ENCODE measurements at regions not wholly inside any gene's neighbourhood (a gene's known extent, or its start where the extent isn't known, plus 50 kb on each side); places are given as distances from the start of the nearest gene placed in this dataset.
"Not testable (repeated sequence)": the region's sequence is repeated elsewhere in the genome, so short reads cannot be mapped to it uniquely, and the experiment has no call there.

GRCh38 chr18:34509879-34510586 is 200.1 kb upstream of the DTNA start:
- Histone ChIP-seq H3K4me1 (no peaks in the 10 kb centered on the region), H3K27ac (no peak overlapping the region), H3K36me3 (no peaks in the 10 kb centered on the region), H3K4me3 (no peak overlapping the region), H3K9me3 (no peaks in the 10 kb centered on the region), H3K27me3 (no peaks in the 10 kb centered on the region)
- intact Hi-C loops (cut with DNase I): no loop called here
- DNase-seq: no peak
- ATAC-seq: no peak
- TF ChIP-seq CTCF (IDR thresholded peaks at IDR 0.05): no peak

DNA sequence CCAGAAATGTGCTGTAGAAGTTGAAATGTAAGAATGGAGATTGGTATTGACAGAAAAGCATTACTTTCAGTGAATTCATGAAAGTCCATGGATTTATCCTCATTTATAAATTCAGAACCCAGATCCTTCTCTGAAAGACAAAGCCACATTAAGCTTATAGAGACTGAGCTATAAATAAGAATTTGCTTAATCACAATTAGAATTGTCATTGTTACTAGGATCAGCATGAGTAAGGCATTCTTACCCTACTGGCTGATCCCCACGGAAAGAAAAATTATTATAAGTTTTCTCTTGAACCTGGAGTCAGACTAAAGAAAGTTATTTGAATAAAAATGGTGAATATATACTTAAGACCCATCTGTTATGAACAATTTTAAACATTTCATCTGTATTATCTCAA is 199.2 kb upstream of the DTNA start:
- Histone ChIP-seq H3K4me3 (no peak overlapping the region), H3K36me3 (no peaks in the 10 kb centered on the region), H3K27ac (no peak overlapping the region), H3K9me3 (no peaks in the 10 kb centered on the region), H3K4me1 (no peaks in the 10 kb centered on the region), H3K27me3 (no peaks in the 10 kb centered on the region)
- no peak for ATAC-seq
- no peak for DNase-seq
- TF ChIP-seq CTCF (IDR thresholded peaks at IDR 0.05): no peak
- intact Hi-C loops (cut with DNase I): no loop called here

DNA sequence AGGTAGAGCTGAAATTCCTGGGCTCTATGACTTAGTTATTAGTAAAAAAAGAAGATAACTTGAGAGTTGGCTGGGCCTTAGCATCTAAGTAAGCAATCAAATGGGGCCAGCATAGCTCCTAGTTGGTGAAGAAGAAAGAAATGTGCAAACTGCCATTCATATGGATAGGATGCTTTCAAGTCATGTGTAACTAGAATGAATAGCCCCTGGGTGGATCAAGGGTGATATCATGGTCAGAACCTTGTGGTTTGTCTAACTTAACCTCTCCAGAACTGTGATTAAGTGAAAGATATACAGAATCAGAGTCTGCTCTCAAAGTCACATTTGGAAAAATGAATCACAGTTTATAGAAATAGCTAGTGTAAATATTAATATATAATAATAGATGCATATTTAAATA is 198.7 kb upstream of the DTNA start:
- DNase-seq: no peak
- intact Hi-C loops (cut with DNase I): no loop called here

DNA sequence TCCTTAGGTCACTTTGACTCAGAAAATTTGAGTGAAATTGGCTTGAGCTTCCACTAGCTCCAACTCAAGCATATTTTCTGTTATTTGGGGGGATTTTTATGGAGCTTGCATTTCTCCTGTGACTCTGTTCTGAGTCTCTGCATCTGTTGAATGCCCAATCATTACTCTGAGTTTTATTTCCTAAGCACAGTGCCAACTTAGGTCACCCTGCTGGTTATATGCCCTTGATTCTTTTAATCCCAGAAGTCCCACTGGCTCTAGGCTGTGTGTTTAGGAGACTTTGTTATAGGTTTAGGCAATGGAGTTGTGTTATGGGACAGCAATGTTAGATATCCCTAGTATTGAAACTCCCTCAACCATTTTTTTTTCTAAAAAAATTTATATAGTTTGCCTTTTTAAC is 198.2 kb upstream of the DTNA start:
- intact Hi-C loops (cut with DNase I): no loop called here

More for the DNA sequence above, 198.7 kb upstream of the DTNA start:
- no peak for ATAC-seq
- Histone ChIP-seq H3K4me3 (no peak overlapping the region), H3K9me3 (no peaks in the 10 kb centered on the region), H3K27me3 (no peaks in the 10 kb centered on the region), H3K4me1 (no peaks in the 10 kb centered on the region), H3K27ac (no peak overlapping the region), H3K36me3 (no peaks in the 10 kb centered on the region)
- TF ChIP-seq CTCF (IDR thresholded peaks at IDR 0.05): no peak

GRCh38 chr18:34514238-34514637 is 195.9 kb upstream of the DTNA start:
- no peaks in the 10 kb centered on the region for H3K9me3 ChIP-seq
- intact Hi-C loops (cut with DNase I): no loop called here
- DNase-seq (no peak), ATAC-seq (no peak)
- H3K27me3 ChIP-seq: no peaks in the 10 kb centered on the region
- H3K36me3 ChIP-seq: no peaks in the 10 kb centered on the region
- H3K4me1 ChIP-seq: no peaks in the 10 kb centered on the region
- no peak for TF ChIP-seq CTCF (IDR thresholded peaks at IDR 0.05)
- H3K4me3 ChIP-seq: no peak overlapping the region
- H3K27ac ChIP-seq: no peak overlapping the region

More for the DNA sequence above, 198.2 kb upstream of the DTNA start:
- TF ChIP-seq CTCF (IDR thresholded peaks at IDR 0.05): no peak
- Histone ChIP-seq H3K27ac (no peak overlapping the region), H3K36me3 (no peaks in the 10 kb centered on the region), H3K9me3 (no peaks in the 10 kb centered on the region), H3K4me3 (no peak overlapping the region), H3K4me1 (no peaks in the 10 kb centered on the region), H3K27me3 (no peaks in the 10 kb centered on the region)
- DNase-seq: no peak
- ATAC-seq: no peak

GRCh38 chr18:34514957-34515356 is 195.1 kb upstream of the DTNA start:
- intact Hi-C loops (cut with DNase I): no loop called here
- Histone ChIP-seq H3K27me3 (no peaks in the 10 kb centered on the region), H3K27ac (no peak overlapping the region), H3K36me3 (no peaks in the 10 kb centered on the region), H3K4me1 (no peaks in the 10 kb centered on the region), H3K9me3 (no peaks in the 10 kb centered on the region), H3K4me3 (no peak overlapping the region)
- TF ChIP-seq CTCF (IDR thresholded peaks at IDR 0.05): no peak
- ATAC-seq (no peak), DNase-seq (no peak)

GRCh38 chr18:34516355-34516754 is 193.7 kb upstream of the DTNA start:
- H3K9me3 ChIP-seq; ATAC-seq; H3K4me3 ChIP-seq; DNase-seq; H3K36me3 ChIP-seq; H3K4me1 ChIP-seq; H3K27me3 ChIP-seq; intact Hi-C loops (cut with DNase I); H3K27ac ChIP-seq: not testable (repeated sequence)

DNA sequence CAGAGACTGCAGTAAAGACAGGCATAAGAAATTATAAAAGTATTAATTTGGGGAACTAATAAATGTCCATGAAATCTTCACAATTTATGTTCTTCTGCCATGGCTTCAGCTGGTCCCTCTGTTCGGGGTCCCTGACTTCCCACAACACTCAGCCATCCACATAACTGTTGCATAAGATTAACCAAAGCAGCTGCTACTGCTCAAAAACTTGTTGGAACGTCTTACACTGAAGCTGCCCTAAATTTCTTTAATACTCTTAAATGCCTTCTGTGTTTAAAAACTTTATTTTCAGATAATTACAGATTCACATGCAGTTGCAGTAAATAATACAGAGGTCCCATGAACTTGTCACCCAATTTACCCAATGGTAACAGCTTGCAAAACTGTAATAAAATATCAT is 193.1 kb upstream of the DTNA start:
- H3K4me3 ChIP-seq; DNase-seq; H3K27ac ChIP-seq; H3K9me3 ChIP-seq; H3K36me3 ChIP-seq; H3K4me1 ChIP-seq; ATAC-seq; H3K27me3 ChIP-seq; intact Hi-C loops (cut with DNase I): not testable (repeated sequence)

Data from upper lobe of right lung (tissue), 1 donor.